ENCODE measurements at regions not wholly inside any gene's neighbourhood (a gene's known extent, or its start where the extent isn't known, plus 50 kb on each side); places are given as distances from the start of the nearest gene placed in this dataset.

DNA sequence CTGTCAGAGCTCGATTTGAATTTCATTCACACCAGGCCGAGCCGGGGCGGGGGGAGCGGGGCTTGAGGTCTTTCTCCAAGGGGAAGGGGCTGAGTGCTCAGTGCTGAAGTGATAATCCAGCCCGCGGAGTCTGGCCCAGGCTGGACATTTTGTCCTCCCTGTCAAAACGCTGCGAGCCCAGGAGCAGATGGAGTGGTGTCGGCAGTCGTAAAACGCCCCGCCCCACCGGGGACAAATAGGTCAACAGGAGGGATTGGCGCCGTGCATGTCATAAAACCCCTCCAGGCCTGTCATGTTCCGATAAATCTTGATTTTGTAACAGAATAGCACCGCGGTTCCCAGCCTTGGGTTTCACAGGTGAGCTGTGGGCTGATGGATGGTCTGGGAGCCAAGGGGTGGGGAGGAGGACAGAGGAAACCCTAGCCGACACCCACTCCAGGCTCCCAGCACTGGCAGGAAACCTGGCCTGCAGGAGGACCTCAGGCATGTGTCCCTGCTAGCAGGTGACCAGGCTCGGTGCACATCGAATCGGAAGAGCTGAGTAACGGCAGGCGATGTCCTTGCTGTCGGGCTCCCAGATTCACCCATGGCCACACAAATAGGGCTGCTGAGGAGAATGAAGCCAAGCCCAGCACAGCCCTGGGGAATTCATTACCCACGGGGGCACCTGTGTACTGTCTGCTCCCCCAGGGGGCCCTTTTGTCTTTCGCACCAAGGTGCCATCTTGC is 341.4 kb downstream of the FOXL1 start:
- DNase-seq, result no peak

DNA sequence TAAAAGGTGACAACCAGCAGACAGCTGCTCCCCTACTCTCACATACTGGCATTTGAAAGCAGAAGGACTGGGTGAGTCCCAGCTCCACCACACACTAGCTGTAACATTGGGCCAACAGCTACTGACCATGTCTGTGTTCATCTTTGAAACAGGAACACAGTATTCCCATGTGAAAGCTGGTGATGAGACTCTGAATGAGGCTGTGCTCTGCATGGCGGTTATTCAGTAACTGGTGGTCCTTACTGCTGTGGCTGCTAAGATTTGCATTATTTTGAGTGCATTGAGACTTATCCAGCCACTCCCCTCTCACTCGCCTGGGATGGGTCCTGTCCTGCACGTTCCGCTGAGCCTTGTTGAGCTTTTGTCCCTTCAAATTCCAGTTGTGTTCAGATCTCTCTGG is 342.9 kb downstream of the FOXL1 start:
- DNase-seq, result no peak

DNA sequence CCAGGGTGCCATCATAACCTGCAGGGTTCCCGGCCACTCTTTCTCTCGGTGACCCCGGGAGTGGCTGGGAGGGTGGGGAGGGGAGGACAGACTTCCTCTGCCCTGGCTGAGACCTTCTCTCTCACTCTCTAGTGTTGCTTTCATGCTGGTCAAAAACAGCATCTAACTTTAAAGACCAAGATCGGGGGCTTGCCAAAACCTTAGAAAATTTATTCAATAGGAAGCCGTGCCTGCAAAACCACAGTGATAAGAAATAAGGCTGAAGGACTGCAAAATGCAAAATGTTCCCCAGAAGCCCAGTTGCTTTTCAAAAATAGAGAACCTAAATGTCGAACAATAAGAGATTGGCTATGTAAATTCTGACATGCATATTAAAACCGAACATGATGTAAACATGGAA is 344.0 kb downstream of the FOXL1 start:
- no peak for DNase-seq

DNA sequence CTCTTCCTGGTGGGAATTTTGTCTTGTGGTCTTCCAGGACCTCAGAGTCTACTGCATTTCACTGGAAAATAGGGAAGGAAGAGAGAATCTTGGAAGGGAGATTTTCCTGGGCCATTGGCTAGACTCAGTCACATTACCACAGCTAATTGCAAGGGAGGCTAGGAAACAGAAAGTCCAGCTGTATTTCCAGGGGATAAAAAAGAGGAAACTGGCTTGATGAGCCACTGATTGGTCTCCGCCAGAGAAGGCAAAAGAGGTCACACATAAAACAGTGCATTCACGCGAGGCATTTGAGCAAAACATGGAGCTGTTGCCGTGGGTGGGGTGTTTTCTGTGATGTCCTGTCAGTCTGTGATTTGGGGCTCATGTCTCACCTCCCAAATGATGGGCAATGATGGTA is 345.3 kb downstream of the FOXL1 start:
- no peak for DNase-seq

DNA sequence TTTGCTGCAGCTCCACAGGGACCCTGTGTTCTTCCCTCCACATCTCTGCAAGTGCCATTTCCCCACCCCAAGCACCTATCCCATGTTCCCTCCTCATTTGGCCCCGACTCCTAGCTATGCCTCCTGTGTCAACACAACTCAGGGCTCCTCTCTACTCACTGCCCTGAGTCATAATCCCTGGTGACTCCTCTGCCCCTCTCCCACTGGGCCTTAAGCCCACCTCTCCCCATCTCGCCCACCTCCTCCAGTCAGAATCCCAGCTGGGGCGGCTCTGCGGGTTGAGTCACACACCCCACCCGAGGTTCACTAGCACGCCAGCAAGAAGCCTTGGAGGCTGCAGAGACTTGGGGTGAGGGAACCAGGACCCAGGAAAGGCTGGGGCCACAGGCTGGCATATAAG is 346.2 kb downstream of the FOXL1 start:
- DNase-seq, result no peak

DNA sequence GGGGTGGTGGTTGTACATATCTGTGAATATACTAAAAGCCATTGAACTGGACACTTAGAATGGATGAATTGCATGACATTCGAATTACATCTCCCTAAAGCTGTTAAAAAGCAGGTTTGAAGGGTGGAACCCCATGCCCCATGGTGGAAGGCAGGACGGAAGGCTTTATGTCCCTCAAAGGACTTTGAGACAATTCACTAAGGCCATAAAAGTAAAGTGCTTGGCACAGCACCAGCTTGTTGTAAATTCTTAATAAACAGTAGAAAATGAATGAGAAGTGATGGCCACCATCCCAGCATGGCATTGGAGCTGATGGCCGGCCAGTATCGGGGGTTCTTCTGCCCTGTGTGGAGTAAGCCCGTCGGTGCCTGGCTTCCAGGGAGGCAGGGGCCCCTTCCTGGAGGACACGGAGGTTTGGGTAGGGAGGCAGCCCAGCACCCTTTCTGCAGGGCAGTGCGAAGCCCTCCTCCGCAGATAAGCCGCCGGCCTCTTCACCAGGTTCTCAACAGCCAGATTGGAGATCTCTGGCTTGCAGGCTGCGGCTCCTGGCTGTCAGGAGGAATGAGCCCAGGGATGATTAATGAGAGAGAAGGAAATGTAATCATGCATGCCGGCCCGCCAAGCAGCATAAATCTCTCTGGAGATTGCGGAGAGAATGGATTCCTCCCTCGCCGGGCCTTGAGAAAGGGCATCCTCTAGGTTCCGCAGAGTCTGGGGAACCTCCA is 346.9 kb downstream of the FOXL1 start:
- DNase-seq, result no peak

DNA sequence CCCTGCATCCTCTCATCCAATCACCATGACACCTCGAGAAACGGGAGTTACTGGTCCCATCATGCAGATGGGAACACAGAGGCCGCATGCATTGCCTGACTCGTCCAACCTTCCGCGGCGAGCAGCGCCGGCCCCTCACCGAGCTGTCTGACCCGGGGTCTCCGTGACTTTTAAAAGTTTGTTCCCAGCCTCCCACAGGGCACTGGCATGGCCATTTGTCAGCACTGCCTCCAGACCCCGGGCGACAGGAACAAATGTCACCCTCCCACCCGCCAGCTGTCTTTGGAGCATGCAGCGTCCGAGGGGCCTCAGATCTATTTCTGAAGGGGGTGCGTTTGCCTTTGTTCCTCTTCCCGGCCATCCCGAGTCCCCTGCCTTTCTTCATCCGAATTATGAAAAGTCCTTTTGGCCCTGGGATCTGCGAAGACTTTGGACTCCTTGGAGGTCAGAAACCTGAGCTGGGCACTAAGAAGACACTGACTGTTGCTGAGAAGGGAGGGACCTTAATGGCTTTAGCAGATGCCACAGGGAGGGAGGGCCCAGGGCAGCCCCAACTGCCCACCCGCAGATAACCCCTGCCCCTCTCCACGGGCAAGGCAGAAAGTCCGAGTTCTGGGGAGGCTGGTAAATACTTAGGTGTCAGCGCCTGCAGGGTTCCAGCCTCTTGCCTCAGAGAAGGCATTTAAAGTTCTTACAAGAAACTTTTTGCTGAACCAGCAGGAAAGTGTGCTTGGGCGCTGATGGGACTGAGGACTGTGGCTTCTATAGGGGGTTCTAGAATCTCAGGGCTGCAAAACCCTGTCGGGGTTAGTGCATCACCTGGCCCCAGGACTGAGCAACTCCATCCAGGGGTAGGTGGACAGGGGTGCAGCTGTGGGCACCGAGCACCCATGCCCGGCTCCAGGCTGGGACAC is 348.1 kb downstream of the FOXL1 start:
- no peak for DNase-seq

DNA sequence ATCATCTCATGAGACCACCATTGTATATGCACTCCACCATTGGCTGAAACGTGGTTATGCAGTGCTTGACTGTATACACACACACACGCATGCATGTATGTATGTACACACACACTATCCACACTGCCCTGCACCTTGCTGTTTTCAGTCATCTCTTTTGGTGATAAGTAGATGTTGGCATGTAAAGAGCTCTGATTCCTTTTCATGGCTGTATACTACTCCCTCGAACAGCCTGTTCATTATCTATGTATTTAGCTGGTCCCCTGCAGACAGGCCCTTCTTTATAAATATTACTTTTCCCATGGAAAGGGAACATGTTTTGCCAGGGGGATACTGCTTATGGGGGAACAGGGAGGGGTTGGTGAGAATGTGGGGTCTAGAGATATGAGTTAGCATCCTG is 349.4 kb downstream of the FOXL1 start:
- DNase-seq, result no peak

DNA sequence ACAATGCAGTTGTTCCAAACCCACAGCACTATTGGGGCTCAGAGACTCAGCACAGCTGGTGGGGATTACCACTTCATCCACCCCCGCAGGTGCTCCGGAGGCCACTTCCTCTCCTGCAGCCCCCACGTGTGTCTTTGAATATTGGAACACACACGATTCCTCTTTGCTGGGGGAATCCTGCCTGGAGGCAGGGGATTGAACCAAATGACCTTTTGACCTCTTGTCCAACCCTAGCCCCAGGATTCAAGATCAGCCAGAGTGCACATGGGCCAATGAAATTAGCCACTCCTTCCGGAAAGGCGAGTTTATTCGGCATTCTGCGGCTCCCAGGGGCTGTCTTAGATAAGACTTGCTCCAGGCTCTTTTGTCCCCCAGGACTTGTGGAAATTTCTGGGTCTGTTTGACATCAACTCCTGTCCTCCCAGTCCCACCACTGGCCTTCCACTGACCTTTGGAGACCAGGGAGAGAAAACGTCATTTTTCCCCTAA is 350.2 kb downstream of the FOXL1 start:
- no peak for DNase-seq

DNA sequence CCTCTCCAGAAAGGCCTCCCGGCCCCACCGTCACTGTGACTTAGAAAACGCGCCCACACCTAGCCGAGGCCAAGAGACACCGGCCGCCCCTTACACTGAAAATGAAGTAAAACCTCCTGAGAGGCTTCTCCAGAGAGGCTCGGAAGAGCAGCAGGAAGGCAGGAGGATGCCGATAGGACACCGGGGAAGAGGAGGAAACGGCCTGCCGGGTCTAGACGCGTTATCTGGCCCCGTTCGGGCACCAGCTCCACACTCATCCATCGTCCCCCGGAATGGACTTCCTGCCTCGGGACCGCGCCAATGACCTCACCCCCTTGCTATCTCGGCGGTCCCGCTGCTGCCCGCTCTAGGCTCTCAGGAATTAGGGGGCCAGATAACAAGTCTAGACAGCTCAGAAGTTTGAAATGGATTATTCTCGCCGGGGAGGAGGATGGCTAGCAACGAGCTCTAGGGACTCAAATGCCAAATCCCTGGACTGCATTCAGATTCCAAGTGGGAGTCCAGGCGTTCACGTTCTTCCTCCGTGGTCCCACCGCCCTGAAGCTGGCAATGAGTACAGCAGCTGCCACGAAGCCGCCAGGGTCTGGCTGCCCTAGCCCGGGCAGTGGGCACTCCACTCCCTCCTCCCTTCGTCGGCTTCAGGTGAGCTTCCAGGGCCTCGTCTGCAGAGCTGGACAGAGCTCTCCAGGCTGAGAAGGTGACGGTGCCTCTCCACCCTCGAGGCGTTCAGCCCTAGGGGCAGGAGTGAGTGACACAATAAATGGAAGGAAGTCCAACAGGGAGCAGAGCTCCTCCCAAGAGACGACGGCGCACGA is 350.9 kb downstream of the FOXL1 start:
- no peak for DNase-seq

DNA sequence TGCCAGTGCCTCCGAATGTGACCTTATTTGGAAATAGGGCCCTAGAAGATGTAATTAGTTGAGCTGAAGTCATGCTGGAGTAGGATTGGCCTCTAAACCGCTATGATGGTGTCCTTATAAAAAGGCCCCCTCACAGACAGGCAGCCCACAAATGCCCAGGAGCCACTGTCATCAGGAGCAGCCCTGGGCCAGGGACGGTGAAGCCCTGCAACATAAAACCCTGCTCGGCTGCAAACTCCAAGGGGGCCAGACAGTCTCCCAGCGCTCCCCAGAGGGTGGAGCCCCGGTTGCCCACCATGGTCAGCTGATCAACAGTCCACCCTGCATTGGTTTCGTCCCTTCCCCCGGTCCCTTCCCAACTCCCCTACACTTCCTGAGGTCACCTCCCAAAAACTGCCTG is 351.7 kb downstream of the FOXL1 start:
- DNase-seq, result no peak

DNA sequence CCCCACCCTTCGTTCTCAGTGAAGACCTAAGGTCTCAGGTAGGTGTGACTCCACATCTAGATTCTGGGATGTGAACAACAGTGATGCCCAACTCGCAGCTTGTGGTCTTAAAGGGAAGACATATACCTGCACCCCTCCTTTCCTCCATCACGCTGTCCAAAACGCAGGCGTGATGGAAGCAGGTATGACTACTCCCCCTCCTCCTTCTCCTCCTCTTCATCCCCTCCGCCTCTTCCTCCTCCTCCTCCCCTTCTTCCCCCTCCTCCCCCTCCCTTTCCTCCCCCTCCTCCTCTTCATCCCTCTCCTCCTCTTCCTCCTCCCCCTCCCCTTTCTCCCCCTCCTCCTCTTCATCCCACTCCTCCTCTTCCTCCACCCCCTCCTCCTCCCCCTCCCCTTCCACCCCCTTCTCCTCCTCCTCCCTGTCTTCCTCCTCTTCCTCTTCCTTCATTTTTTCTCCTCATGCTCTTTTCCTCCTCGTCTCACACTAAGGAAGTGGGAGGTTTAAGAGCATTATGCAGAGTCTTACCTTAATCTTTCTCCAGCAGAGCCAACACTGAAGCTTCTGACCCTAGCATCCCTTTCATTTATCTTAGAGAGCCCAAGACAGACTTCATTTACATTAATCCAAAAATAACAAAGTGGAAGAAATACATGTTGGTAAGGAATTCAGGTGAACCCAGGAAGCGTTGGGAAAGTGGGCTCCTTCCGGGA is 352.5 kb downstream of the FOXL1 start:
- no peak for DNase-seq

DNA sequence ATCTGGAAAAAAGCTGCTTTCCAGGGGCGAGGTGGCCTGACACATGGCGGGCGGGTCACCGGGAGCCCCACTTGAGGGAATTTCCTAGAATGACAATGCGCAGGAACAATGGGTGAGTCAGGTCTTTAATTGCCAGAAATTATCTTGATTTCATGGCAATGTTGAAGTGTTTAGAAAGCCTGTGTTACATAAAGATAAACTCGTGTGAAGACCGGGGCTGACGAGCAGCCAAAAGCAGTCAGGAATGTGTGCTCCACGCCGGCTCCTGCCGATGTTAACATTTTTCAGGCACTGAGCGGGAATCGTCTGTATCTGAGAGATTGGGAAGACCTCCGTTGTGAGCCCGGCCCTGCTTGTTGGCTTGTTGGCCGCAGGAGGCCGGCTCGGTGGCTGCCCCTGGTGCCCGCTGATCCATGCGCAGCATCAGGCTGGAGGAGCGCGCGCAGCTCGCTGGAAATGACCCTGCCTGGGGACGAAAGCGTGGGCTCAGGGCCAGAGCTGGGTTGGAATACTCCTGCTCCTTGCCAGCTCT is 353.1 kb downstream of the FOXL1 start:
- no peak for DNase-seq

DNA sequence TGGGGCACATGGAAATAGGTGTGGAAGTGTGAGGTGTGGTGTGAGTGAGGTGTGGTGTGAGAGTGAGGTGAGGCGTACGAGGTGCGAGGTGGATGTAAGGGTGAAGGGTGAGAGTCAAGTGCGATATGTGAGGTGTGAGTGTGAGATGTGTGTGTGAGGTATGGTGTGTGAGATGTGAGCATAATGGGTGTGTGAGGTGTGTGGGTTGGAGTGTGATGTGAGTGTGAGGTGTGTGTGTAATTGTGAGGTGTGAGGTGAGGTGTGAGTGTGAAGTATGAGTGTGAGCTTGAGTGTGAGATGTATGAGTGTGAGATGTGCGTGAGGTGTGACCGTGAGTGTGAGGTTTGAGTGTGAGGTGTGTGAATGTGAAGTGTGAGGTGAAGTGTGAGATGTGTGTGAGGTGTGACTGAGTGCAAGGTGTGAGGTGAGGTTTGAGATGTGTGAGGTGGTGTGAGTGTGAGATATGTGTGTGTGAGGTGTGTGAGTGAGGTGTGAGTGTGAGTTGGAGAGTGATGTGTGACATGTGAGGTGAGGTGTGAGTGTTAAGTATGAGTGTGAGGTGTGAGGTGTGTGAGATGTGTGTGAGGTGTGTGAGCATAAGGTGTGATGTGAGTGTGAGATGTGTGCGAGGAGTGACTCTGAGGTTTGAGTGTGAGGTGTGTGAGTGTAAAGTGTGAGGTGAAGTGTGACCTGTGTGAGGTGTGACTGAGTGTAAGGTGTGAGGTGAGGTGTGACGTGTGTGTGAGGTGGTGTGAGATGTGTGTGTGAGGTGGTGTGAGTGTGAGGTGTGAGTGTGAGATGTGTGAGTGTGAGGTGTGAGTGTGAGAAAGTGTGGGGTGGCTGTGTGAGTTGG is 354.0 kb downstream of the FOXL1 start:
- DNase-seq, result no peak

DNA sequence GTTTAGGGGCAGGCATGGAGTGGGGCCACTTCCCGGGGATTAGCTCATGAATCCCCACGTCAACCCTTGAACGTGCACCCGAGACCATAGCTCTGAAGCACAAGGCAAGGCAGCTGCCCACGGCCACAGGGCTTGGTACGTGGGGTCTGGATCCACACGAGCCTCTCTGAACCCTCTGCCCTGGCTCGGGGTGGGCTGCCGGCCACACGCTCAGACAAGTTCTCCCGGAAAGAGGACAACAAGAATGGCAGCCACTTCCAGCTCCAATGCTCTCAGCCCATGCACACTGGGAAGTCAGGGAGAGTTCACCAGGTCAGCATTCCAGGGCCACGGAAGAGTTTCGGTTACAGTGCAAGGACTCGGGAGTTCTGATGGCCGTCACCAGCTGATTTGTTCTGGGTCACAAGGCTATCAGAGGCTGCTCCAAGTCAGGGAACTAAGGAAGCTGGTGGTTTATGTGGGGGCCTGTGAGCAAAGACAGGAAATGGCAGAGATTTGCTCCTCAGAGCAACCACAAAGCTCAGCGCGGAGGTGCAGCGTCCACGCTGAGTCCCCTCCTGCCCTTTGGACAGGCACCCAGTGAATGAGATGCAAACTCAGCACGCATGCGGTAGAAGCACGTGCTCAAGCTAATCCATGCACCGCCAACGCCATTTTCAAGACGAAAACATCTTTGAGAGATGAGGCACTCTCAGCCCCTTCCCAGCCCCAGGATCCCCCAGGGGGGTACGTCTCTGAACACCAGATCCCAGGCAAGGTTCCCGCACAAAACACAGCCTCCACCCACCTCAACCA is 356.4 kb downstream of the FOXL1 start:
- no peak for DNase-seq

DNA sequence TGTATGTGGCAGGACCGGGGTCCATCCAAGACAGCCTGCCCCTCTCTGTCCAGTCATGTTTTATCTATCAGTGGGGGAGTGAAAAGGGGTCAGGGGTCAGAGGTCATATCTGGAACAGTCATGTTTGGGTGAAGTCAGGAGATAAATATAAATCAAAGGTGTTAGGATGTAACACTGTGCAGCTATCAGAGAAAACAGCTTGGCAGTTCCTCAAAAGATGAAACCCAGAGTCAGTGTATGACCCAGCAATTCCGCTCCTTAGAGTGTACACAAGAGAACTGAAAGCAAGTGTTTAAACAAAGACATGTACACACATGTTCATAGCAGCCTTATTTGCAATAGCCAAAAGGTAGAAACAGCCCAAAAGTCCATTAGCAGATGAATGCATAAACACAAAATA is 361.3 kb downstream of the FOXL1 start:
- DNase-seq, result no peak

DNA sequence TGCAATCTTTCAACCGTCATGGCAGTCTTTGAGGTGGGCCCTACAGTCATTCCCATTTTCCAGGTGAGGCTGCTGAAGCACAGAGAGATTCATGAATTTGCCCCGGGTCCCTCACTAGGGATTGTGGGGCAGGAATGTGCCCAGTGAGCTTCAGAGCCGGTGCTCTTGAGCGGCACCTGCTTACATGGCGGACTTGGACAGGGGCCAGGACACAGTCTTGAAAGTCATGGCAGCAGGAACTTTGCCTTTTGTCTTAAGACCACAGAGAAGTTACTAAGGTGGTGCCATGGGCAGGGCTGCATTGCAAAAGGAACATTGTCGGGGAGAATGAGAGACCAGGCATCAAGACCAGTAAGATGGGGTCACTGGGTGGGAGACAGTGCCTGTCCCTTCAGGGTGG is 363.4 kb downstream of the FOXL1 start:
- no peak for DNase-seq

DNA sequence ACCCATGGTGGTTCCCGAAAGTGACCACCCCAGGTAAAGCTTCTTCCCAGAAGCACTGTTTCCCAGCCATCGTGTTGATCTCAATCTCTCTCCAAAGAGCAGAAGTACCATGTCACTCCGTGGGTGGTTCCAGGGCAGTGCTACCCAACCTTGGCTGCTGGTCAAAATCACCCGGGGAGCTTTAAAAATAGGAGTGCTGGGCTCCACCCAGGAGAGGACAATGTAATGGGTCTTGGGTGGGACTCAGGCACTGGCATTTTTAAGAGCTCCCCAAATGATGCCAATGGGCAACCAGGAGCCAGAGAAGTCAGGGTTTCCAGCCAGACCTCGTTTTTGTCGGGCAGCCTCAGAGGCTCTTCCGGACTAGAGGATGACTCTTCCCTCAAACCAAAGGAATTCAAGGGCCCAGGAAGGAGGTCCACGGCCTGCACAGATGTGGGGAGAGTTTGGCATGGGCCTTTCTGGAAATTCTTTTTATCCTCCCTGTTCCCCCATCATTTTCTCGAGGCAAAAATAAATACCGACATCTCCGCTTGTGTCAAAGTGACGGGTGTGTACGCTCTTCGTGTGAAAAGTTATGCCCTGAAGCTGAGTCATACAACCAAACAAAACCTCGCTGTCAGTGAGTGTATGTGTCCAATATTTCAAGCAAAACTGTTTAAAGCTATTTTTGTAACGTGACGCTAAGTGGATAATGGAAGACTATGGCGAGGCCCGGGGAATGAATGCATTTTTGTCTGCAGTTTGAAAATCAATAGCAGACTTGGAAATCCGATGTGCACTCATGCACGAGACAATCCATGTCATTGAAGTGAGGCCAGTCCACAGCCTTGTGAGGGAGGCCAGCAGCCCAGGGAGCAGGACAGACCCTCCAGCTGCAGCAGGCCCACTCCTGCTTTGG is 364.1 kb downstream of the FOXL1 start:
- no peak for DNase-seq
